SK-N-SH (cell line): ENCODE measurements at regions not wholly inside any gene's neighbourhood (a gene's known extent, or its start where the extent isn't known, plus 50 kb on each side); places are given as distances from the start of the nearest gene placed in this dataset.

ENCODE experiments used
- CTCF ChIA-PET: fragments of 300-600, 350-600 bp; formaldehyde crosslinking; extraction: SDS; loops from one replicate; lab custom pipeline; 2021; lab: Yijun Ruan, JAX
- POLR2A ChIA-PET: fragments of 350-600 bp; sonication (Branson Sonifier 250); formaldehyde crosslinking; extraction: SDS; loops from one replicate; lab custom pipeline; 2020; ENCODE audit warnings: antibody characterized with exemption, inconsistent platforms; lab: Yijun Ruan, JAX
- DNase-seq: peaks from one replicate; pipeline ENCODE4 v3.0.0; 2012
- H2AFZ ChIP-seq: fragments of 200-600 bp; sonication (generic); 2 replicates; pipeline ENCODE4 v1.8.1; 2016; ENCODE audit warnings: antibody characterized with exemption, mild to moderate bottlenecking, low read depth
- H3F3A ChIP-seq: fragments of 200-600 bp; sonication (generic); replicated peaks from 2 replicates; pipeline ENCODE3; 2016; ENCODE audit warnings: antibody characterized with exemption, mild to moderate bottlenecking; ENCODE audit not compliant: insufficient read depth
- H3K27ac ChIP-seq, 2 experiments: fragments of 200-500 bp in 1 of 2; fragments of 200-600 bp in 1 of 2; sonication (Bioruptor generic) in 1 of 2; sonication (generic), shearing (Covaris generic) in 1 of 2; 2 replicates each; pipeline versions ENCODE4 v1.5.1 to v1.6.1; 2014 to 2016; ENCODE audit warnings: low read depth in 2 of 2, inconsistent platforms in 1 of 2, low read length in 1 of 2, mild to moderate bottlenecking in 1 of 2, mixed read lengths in 1 of 2
- H3K27me3 ChIP-seq: fragments of 200-600 bp; sonication (generic), shearing (Covaris generic); 2 replicates; pipeline ENCODE4 v1.6.1; 2016; ENCODE audit warnings: mixed run types; ENCODE audit not compliant: insufficient read depth
- H3K36me3 ChIP-seq, 2 experiments: fragments of 200-500 bp in 1 of 2; fragments of 200-600 bp in 1 of 2; sonication (Bioruptor generic) in 1 of 2; sonication (generic) in 1 of 2; replicated peaks in 1 of 2; 2 replicates each; pipeline versions ENCODE3 to v1.5.1; 2014 to 2016; ENCODE audit warnings: low read length in 1 of 2, mild to moderate bottlenecking in 1 of 2; ENCODE audit not compliant: insufficient read depth in 2 of 2, control insufficient read depth in 1 of 2
- H3K4me1 ChIP-seq, 2 experiments: fragments of 200-500 bp in 1 of 2; fragments of 200-600 bp in 1 of 2; sonication (Bioruptor generic) in 1 of 2; sonication (generic), shearing (Covaris generic) in 1 of 2; 2 replicates each; pipeline versions ENCODE4 v1.5.1 to v1.6.1; 2014 to 2016; ENCODE audit warnings: low read depth in 1 of 2, low read length in 1 of 2, mixed run types in 1 of 2; ENCODE audit not compliant: insufficient read depth in 2 of 2, control insufficient read depth in 1 of 2
- H3K4me2 ChIP-seq: fragments of 200-600 bp; sonication (generic), shearing (Covaris generic); 2 replicates; pipeline ENCODE4 v1.6.1; 2017; ENCODE audit warnings: mixed run types
- H3K4me3 ChIP-seq, 2 experiments: fragments of 200-500 bp in 1 of 2; fragments of 200-600 bp in 1 of 2; sonication (Bioruptor generic) in 1 of 2; sonication (generic), shearing (Covaris generic) in 1 of 2; 2 replicates each; pipeline versions ENCODE4 v1.5.1 to v1.8.1; 2014 to 2016; ENCODE audit warnings: low read depth in 2 of 2, inconsistent platforms in 1 of 2, low read length in 1 of 2, mild to moderate bottlenecking in 1 of 2, mixed read lengths in 1 of 2, moderate library complexity in 1 of 2
- H3K79me2 ChIP-seq: fragments of 200-600 bp; sonication (generic); 2 replicates; pipeline ENCODE4 v1.8.1; 2017; ENCODE audit warnings: mild to moderate bottlenecking; ENCODE audit not compliant: insufficient read depth
- H3K9ac ChIP-seq: fragments of 200-600 bp; sonication (generic); 2 replicates; pipeline ENCODE4 v1.6.1; 2017; ENCODE audit warnings: mixed run types
- H3K9me2 ChIP-seq: fragments of 200-600 bp; sonication (generic); 2 replicates; pipeline ENCODE4 v1.6.1; 2017; ENCODE audit warnings: mixed run types
- H3K9me3 ChIP-seq: fragments of 200-600 bp; sonication (generic); 2 replicates; pipeline ENCODE4 v1.6.1; 2017; ENCODE audit warnings: mixed run types, mild to moderate bottlenecking, moderate library complexity
- H4K20me1 ChIP-seq: fragments of 200-600 bp; sonication (generic); 2 replicates; pipeline ENCODE4 v1.6.1; 2017; ENCODE audit warnings: mild to moderate bottlenecking, mixed run types; ENCODE audit not compliant: insufficient read depth
- FOSL2 ChIP-seq: IDR thresholded peaks from 2 replicates; pipeline ENCODE4 v1.4.0; 2012; ENCODE audit warnings: low read depth, mild to moderate bottlenecking, moderate library complexity, borderline replicate concordance
- FOXJ3 ChIP-seq: sonication (generic); formaldehyde crosslinking; IDR thresholded peaks from 2 replicates; pipeline ENCODE4 v1.5.1; 2020; ENCODE audit warnings: mild to moderate bottlenecking, missing genetic modification reagents
- GABPA ChIP-seq: IDR thresholded peaks from 2 replicates; pipeline ENCODE4 v1.4.0; 2012; ENCODE audit warnings: low read depth, mild to moderate bottlenecking
- GATA2 ChIP-seq: sonication (generic); formaldehyde crosslinking; IDR thresholded peaks from 2 replicates; pipeline ENCODE4 v1.5.0; 2020; ENCODE audit warnings: mild to moderate bottlenecking, missing genetic modification reagents
- MEF2A ChIP-seq: IDR thresholded peaks from 2 replicates; pipeline ENCODE4 v1.4.0; 2012; ENCODE audit warnings: low read depth, borderline replicate concordance
- MXI1 ChIP-seq: IDR thresholded peaks from 2 replicates; pipeline ENCODE4 v1.6.1; 2012; ENCODE audit warnings: mild to moderate bottlenecking, low read depth, low read length, improper control_type of control experiment
- POLR2AphosphoS5 ChIP-seq: IDR thresholded peaks from 2 replicates; pipeline ENCODE4 v1.6.1; 2012; ENCODE audit warnings: low read depth, low read length
- RAD21 ChIP-seq: IDR thresholded peaks from 2 replicates; pipeline ENCODE4 v1.6.1; 2012; ENCODE audit warnings: mild to moderate bottlenecking, low read length
- RFX5 ChIP-seq: IDR thresholded peaks from 2 replicates; pipeline ENCODE4 v1.6.1; 2012; ENCODE audit warnings: mild to moderate bottlenecking, improper control_type of control experiment, low read length
- SMC3 ChIP-seq: IDR thresholded peaks from 2 replicates; pipeline ENCODE4 v1.6.1; 2012; ENCODE audit warnings: low read depth, low read length, improper control_type of control experiment
- TCF12 ChIP-seq: IDR thresholded peaks from 2 replicates; pipeline ENCODE4 v1.4.0; 2012
- TEAD4 ChIP-seq: IDR thresholded peaks from 2 replicates; pipeline ENCODE4 v1.4.0; 2012; ENCODE audit warnings: mild to moderate bottlenecking, borderline replicate concordance; ENCODE audit not compliant: insufficient read depth
- YY1 ChIP-seq: IDR thresholded peaks from 2 replicates; pipeline ENCODE4 v1.4.0; 2012; ENCODE audit warnings: low read depth, mild to moderate bottlenecking
- WGBS: methylation state at CpG from one replicate; pipeline ENCODE4 v1.1.6; 2017; ENCODE audit warnings: low lambda C conversion rate; 5-methylcytosine and 5-hydroxymethylcytosine counted together
- TF ChIP-seq, protein P1 (sequence below): fragments of 200-600 bp; sonication (generic); IDR thresholded peaks from 2 replicates; pipeline ENCODE4 v1.6.1; 2017; ENCODE audit warnings: antibody characterized with exemption, mild to moderate bottlenecking, moderate library complexity
- TF ChIP-seq, protein P2 (sequence below): IDR thresholded peaks from 2 replicates; pipeline ENCODE4 v1.4.0; 2012; ENCODE audit warnings: low read depth
- TF ChIP-seq, protein P3 (sequence below): IDR thresholded peaks from 2 replicates; pipeline ENCODE4; 2012
- TF ChIP-seq, protein P4 (sequence below): fragments of 150-350 bp; IDR thresholded peaks from 2 replicates; pipeline ENCODE4 v1.6.1; 2017; ENCODE audit warnings: antibody characterized with exemption, low read length, low read depth, borderline replicate concordance
- TF ChIP-seq, protein P5 (sequence below): IDR thresholded peaks from 2 replicates; pipeline ENCODE4 v1.4.0; 2012; ENCODE audit warnings: low read depth, borderline replicate concordance

DNA sequence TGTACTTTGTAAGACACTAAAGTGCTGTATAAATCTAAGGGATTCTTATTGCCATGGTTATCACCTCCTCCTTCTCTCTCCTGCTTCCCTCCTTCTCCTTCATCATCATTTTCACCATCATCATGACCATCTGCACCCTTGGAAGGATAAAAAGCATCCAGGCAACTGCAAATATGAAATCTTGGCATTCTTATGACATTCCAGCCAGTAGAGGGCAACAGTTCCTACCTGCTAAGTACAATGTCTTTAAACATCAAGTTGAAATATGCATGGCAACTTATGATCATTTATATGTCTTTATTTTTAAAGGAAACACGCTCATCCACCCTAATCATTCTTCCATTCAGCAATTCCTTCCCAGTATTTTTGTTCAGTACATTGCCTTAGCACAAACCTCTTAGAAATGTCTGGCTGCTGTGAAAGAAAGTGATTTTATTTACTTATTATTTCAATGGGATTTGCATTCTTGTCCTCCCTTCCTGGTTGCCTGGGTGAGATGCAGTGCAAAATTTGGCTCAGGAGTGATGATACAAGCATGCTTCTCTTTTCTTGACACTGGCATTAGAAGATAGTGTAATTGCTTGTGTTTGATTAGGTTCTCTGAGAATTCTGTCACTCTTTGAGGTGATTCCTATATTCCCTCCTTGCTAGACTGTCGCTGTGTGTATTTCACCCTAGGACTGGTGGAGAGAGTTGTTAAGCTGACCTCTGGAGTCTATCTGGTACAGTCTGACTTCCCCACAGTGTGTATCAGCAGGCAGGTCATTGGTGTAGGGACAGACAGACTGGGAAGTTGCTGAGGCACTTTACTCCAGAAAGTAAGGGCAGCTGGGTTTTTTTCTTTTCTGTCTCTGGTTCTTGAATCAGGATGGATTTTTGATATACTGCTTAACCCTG, 188.5 kb upstream of the BMPER start:
- Histone ChIP-seq H3K79me2 (no peaks in the 10 kb centered on the region), H3F3A (no peaks in the 10 kb centered on the region), H3K4me3 (no peak overlapping the region), H3K9ac (no peak overlapping the region), H3K27ac (no peak overlapping the region), H3K36me3 (no peaks in the 10 kb centered on the region), H2AFZ (no peak overlapping the region), H3K27me3 (no peaks in the 10 kb centered on the region), H3K9me3 (no peaks in the 10 kb centered on the region), H3K4me1 (peaks cover 0 to 2% of the 10 kb centered on the region in 2 experiments; a peak in 2 of 4 replicates), H3K9me2 (no peaks in the 10 kb centered on the region), H4K20me1 (no peaks in the 10 kb centered on the region), H3K4me2 (no peak overlapping the region)
- POLR2A ChIA-PET, result no interaction called here
- TF ChIP-seq TCF12 (peak; percentile 39; the same call in 1 of the 2 replicates), SMC3 (peak; percentile 65), TEAD4 (peak; percentile 98), RAD21 (peak; percentile 77), POLR2AphosphoS5 (no peak), RFX5 (peak; percentile 82), GATA2 (no peak)
- TF ChIP-seq, protein P1, sequence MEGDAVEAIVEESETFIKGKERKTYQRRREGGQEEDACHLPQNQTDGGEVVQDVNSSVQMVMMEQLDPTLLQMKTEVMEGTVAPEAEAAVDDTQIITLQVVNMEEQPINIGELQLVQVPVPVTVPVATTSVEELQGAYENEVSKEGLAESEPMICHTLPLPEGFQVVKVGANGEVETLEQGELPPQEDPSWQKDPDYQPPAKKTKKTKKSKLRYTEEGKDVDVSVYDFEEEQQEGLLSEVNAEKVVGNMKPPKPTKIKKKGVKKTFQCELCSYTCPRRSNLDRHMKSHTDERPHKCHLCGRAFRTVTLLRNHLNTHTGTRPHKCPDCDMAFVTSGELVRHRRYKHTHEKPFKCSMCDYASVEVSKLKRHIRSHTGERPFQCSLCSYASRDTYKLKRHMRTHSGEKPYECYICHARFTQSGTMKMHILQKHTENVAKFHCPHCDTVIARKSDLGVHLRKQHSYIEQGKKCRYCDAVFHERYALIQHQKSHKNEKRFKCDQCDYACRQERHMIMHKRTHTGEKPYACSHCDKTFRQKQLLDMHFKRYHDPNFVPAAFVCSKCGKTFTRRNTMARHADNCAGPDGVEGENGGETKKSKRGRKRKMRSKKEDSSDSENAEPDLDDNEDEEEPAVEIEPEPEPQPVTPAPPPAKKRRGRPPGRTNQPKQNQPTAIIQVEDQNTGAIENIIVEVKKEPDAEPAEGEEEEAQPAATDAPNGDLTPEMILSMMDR, result peak; percentile 98
- WGBS, result 44% methylated on average over 2 of the region's 2 CpGs
- DNase-seq, result no peak
- CTCF ChIA-PET, result interaction anchor here (0.7 to 3.4 kb wide), 43 partner anchors 8 to 531 kb away, joined by 3 to 26 read pairs (median 4); partner anchors contain the start of gene BMPER

DNA sequence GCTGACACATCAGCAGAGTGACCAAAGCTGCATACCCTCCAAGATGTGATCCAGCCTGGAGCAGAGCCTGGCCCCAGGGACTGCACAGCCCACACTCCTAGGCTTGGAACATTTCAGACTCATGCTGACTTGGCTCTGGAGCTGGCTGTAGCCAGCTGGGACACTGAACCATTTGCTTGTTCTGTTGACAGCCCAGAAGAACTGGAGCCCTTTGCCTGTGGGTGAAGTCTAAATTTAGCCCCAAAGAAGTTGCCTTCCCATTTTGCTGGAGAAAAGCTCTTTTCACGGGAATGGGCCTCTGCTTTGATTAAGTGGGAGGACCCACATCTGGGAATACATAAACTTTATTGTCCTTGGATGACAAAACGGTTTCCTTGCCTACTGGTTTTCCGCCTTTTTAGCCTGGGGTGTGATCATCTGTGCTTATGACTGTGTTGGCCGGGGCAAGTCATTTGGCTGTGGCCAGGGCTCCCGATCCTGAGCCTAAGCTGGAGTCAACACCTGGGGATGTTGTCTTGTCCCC, 186.2 kb upstream of the BMPER start:
- no peaks in the 10 kb centered on the region for H3K36me3 ChIP-seq
- TF ChIP-seq, protein P2, sequence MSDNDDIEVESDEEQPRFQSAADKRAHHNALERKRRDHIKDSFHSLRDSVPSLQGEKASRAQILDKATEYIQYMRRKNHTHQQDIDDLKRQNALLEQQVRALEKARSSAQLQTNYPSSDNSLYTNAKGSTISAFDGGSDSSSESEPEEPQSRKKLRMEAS, result no peak
- TF ChIP-seq, protein P3, sequence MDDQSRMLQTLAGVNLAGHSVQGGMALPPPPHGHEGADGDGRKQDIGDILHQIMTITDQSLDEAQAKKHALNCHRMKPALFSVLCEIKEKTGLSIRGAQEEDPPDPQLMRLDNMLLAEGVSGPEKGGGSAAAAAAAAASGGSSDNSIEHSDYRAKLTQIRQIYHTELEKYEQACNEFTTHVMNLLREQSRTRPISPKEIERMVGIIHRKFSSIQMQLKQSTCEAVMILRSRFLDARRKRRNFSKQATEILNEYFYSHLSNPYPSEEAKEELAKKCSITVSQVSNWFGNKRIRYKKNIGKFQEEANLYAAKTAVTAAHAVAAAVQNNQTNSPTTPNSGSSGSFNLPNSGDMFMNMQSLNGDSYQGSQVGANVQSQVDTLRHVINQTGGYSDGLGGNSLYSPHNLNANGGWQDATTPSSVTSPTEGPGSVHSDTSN, result no peak
- no peak for TF ChIP-seq MXI1
- TF ChIP-seq MEF2A, result no peak
- TF ChIP-seq FOSL2, result no peak
- TF ChIP-seq FOXJ3 (CRISPR knock-in tag), result no peak
- TF ChIP-seq, protein P1, result no peak
- no peak for TF ChIP-seq GATA2
- no peak for TF ChIP-seq GABPA
- TF ChIP-seq, protein P4, sequence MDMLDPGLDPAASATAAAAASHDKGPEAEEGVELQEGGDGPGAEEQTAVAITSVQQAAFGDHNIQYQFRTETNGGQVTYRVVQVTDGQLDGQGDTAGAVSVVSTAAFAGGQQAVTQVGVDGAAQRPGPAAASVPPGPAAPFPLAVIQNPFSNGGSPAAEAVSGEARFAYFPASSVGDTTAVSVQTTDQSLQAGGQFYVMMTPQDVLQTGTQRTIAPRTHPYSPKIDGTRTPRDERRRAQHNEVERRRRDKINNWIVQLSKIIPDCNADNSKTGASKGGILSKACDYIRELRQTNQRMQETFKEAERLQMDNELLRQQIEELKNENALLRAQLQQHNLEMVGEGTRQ, result no peak
- TF ChIP-seq, protein P5, sequence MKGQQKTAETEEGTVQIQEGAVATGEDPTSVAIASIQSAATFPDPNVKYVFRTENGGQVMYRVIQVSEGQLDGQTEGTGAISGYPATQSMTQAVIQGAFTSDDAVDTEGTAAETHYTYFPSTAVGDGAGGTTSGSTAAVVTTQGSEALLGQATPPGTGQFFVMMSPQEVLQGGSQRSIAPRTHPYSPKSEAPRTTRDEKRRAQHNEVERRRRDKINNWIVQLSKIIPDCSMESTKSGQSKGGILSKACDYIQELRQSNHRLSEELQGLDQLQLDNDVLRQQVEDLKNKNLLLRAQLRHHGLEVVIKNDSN, result no peak
- no peak for TF ChIP-seq YY1
- TF ChIP-seq, all 33 proteins: peak for 0
- H3K9me2 ChIP-seq, result no peaks in the 10 kb centered on the region
- H3K9ac ChIP-seq, result no peak overlapping the region
- no peak overlapping the region for H3K4me2 ChIP-seq
- POLR2A ChIA-PET, result no interaction called here
- 82% methylated on average over 5 of the region's 5 CpGs for WGBS
- H2AFZ ChIP-seq, result no peak overlapping the region
- no peaks in the 10 kb centered on the region for H3K27me3 ChIP-seq
- CTCF ChIA-PET, result interaction anchor here (1.3 to 2.4 kb wide), 5 partner anchors 100 to 476 kb away, joined by 3 to 8 read pairs (median 7); no protein-coding TSS in a partner anchor
- H3K79me2 ChIP-seq, result no peaks in the 10 kb centered on the region
- no peak overlapping the region for H3K4me3 ChIP-seq
- H3K4me1 ChIP-seq, result peaks cover 9 to 17% of the 10 kb centered on the region in 2 experiments
- H3K9me3 ChIP-seq, result no peaks in the 10 kb centered on the region
- no peak for DNase-seq
- no peaks in the 10 kb centered on the region for H3F3A ChIP-seq
- H3K27ac ChIP-seq, result no peak overlapping the region
- H4K20me1 ChIP-seq, result no peaks in the 10 kb centered on the region
